DMS 273 (cell line): ENCODE measurements at regions not wholly inside any gene's neighbourhood (a gene's known extent, or its start where the extent isn't known, plus 50 kb on each side); places are given as distances from the start of the nearest gene placed in this dataset.
"Not testable (repeated sequence)": the region's sequence is repeated elsewhere in the genome, so short reads cannot be mapped to it uniquely, and the experiment has no call there.

Experiments
- DNase-seq: peaks from one replicate; lab custom pipeline; 2025; ENCODE audit not compliant: unreplicated experiment; lab: John Stamatoyannopoulos, UW

DNA sequence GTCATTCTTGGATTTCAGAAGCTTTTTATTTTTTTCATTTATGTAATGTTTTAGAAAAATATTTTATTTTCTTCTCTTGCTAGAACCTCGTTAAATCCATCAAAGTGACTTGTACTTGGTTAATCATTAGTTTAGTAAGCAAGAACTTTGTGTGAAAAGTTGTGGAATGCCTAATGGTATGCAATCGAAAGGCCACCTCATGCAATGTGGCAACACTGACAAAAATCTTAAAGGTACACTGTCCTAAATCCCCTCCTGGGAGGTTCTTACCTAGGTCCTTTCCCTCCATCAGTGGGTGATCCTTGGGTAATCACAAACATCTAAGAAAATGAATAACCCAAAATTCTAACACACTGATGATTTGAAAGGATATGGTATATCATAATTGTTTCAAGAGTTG lies 304.2 kb downstream of the DNAH5 start:
- DNase-seq: no peak

DNA sequence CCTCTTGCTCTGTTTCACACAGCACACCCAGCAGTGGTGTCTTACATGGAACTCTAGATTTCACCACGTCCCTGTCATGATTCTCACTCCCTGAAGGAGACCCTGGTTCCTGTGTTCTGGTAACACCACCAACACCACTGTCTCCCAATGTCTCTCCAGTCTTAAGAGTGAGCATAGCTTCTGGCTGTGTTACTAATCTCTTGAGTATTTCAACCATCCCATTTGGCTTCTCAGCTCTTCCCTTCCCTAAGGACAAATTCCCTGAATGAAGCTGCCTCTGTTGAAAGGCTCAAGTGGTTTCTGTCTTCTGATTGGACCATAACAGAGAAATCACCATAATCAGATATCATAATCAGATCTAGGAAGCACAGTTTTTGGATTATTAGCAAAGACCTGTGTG lies 311.8 kb downstream of the DNAH5 start:
- DNase-seq: no peak

DNA sequence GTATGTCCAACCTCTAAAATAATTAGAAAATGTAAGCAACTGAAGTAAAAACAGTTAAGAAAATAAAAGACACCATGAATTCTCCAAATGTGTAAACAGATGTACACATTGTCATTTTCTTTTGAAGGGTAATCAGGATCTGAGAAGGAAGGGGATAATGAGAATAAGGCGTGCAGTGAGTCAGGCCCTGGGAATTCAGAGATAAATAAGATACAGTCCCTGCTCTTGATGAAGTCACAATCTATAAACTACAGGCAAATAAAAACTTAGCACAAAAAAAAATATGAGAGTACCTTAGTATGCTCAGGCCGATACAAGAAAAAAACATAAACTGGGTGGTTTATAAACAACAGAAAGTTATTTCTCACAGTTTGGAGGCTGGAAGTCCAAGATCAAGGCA lies 315.3 kb downstream of the DNAH5 start:
- no peak for DNase-seq

DNA sequence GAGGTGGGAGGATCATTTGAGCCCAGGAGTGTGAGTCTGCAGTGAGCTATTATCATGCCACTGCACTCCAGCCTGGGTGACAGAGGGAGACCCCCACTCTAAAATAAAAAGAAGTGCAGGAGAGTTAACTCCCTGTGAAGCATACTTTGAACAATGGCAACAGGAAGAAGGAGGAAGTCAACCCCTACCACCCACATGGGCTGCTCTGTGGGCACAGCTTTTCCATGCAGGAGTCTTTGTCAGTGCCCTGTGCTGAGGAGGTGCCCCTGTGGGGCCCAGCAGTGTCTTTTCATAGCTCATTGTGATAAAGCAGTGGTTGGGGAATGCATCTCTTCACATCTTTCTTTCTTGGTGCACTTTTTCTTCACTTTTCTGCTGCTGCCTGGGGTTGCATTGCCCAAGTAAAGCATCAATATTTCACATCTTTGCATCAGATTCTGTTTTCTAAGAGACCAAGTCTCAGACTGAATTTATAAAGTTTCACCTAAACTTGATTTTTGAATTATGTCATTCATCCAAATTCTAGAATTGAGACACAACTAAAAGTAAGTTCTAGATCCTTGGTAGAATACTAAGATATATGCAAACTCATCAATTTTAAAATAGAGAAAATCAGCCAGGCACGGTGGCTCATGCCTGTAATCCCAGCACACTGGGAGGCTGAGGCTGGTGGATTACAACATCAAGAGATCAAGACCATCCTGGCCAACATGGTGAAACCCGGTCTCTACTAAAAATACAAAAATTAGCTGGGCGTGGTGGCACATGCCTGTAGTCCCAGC lies 316.6 kb downstream of the DNAH5 start:
- DNase-seq: no peak

DNA sequence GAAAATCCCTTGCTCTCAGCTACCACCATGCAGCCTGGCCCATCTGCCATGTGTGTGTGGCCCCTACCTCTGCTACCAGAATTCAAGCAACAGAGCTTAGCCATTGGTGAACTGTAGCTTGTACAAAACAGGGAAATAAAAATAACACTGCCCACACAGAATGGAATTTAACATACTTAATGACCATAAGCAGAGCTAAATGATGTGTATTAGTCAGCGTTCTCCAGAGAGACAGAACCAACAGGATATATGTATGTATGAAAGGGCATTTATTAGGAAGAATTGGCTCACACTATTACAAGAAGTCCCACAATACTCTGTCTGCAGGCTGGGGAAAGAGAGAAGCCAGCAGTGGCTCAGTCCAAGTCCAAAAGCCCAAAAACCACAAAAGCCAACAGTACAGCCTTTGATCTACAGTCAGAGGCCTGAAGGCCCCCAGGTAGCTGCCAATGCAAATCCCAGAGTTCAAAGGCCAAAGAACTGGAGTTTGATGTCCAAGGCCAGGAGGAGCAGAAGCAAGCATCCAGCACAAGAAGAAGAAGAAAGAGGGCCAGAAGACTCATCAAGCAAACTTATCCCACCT lies 318.8 kb downstream of the DNAH5 start:
- no peak for DNase-seq

DNA sequence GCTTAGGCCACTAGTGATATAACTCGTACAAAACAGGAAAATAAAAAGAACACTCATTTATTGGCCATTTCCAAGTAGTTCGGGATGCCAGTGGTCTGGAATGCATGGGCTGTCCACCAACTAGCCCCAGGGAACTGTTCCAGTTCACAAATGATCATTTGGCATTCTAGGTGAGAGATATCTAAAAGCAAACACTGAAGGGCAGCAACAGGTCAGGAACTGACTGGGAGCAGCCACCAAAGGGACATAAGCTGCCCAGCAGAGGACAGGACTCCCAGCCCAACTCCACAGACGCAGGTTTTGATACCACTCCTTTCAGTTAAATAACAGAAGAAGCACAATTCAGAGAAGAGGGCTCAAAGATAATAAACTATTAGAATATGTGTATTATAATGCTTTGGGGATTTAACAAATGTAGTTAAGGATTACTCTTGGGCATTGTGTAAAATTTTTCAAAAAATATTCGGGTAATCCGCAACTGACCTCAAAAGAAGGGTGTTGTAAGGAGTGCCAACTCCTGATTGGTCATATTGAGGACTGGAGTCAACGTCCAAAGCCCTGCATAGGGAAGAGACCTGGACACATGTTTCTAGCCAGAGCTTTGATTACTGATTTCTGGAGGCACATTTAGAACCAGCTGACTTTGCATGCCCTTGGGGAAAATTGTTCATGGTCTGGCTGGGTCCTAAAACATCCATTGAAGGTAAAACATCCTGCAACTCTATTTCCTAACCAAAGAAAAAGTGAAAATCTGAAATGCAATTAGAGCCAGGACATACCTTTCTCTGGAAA lies 320.0 kb downstream of the DNAH5 start:
- no peak for DNase-seq

DNA sequence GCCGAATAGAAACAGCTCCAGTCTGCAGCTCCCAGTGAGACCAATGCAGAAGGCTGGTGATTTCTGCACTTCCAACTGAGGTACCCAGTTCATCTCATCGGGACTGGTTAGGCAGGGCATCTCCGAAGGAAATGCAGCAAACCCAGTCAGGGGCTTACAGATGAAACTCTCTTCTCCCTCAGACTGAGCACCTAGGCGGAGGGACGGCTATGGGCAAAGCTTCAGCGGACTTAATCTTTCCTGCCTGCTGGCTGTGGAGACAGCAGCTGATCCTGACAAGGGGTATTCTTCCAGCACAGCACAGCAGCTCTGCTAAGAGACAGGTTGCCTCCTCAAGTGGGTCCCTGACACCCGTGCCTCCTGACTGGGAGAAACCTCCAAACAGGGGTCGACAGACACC lies 330.9 kb downstream of the DNAH5 start:
- DNase-seq: no peak

DNA sequence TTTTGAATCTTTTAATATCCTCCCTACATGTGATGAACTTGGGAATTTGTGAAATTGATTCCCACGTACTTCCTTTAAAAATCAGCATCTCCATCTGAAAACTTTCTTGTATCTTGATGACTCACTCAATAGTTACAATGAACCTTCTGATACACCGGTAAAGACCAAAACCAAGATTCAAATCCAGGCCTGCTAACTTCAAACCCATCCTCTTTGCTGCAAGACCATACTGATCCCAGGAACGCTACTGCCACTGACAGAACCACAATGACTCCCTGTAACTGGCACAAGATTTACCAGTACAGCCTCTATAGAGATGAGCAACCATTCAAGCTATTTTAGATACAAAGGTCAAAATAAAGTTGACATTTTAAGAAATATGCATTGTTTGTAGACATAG lies 332.9 kb downstream of the DNAH5 start:
- DNase-seq: no peak

DNA sequence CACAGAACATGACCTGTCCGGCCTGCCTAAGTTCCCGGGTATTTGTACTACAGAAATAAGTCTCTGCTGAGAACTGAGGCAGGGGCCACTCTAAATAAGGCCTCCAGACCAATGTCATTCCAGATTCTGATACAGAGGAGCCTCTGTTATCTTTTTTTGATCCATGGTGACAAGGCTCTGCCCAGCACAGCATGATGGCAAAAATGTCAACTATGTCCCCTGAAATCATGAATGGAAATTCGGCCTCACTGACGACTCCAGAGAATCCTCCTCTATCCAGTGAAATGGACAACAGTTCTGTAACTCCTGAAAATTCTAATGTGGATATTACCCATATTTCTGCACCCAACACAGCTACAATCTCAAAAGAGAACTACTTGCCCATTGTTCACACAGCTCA lies 335.0 kb downstream of the DNAH5 start:
- no peak for DNase-seq

DNA sequence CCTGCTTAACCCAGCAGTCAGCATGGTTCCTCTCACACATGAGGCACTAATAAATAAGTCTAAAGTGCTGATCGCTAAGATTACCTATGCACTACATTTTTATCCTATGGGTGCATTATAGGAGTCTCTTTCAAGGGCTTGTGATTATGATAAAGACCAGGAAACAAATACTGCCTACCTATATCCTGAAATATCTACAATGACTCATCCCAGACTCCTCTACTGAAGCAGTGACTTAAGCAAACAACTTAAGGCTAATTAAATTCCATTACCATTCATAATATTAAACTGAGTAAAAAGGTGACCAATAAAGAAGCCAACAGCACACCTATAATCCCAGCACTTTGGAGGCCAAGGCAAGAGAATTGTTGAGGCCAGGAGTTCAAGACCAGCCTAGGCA lies 338.4 kb downstream of the DNAH5 start:
- DNase-seq: no peak

DNA sequence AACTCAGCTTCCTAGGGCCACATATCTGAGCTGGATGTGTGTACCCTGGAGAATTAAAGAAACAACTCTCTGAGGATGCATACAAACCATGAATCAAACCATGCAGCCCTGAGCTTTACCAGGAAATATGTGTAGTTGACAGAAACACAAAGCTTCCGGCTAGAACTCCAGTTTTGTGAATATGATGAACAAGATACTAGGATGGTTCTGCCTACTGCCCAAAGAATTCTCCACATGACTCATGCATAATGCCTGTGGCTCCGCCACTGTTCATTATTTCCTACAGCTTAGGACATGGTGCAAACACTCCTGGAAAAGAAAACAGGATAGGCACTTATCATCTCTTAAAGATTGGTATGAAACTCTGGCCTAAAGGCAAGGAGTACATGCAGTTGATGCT lies 343.4 kb downstream of the DNAH5 start:
- DNase-seq: no peak

DNA sequence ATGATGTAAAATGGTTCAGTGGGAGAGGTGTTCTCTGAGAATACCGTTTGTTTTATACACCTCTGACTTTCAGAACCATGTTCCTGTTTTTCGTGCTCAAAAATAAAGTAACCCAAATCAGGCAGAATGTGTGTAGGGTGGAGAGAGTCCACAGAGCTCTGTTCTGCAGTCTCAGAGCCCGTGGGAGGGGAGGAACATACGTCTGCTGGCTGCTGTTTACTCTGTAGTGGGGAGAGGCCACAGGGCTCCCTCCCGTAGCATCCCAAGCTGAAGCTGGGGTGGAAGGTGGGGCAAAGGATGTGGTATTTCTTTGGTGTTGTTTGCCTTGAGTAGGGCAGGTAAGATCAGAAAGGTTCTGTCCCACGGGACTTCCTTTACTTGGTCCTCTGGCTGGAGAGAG lies 348.5 kb downstream of the DNAH5 start:
- no peak for DNase-seq

DNA sequence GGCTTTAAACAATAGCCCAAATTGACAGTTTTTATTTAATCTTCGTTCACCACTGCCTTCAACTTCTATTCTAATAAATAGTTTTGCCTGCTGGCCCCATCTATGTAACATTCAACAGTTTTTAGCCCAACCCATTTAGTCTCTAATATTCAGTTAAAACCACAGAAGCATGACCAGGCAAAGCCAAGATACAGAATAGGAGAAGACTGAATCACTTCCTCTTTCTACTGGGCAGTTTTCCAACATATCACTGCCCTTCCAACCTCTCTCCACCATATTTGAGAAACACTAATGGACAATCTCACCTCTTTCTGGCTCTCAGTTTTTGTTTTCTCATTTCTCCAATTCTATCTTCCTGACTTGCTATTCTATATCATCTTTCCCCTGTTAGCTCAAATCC lies 352.9 kb downstream of the DNAH5 start:
- no peak for DNase-seq

DNA sequence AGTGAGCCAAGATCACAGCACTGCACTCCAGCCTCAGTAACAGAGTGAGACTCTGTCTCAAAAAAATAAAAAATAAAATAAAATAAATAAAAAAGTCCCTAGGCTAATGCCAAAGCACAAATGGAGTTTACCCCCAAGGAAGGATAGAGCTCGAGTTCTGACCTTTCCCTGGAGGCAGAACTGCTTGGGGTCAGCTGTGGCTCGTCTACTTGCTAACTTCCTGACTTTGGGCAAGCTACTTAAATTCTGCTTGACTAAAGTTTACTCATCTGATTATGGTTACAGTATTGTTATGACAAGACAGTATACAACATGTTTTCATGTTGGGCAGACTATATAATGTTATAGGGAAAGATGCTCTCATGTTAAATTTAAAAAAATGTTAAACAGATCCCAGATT lies 359.2 kb downstream of the DNAH5 start:
- no peak for DNase-seq

DNA sequence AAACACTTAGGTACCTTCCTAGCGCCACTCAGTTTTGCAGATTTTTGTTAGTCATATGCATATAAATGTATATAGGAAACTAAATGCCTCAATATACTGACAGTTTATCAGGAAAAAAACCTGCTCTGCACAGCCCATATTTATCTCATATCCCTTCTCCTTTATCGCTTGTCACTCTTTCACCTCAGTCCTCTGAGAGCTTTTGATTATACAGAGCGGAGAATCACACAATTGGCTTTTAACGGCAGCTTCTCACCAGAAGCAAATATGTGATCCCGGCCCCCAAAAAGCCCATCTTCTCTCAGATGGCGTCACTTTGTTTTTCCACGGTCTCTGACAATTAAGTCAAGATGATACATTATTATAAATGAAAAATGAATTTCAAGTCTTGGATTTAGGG lies 362.6 kb downstream of the DNAH5 start:
- DNase-seq: no peak

DNA sequence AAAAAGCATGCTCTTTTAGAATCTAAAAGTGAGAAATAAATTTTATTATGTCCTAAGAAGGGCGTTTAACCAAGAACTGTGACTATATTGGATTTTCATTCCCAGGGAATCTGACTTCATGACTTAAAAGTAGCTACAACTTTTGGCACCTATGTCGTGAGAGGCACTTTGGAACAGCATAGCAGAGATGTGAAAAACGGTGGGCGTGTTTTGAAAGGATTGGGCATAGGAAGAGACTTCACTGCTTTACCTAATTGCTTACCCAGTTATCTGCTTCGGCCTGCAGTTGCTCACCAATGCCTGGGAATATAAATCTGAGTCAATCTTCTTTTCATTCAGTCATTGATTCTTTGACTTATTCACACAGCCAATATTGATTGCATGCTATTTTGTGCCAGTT lies 363.4 kb downstream of the DNAH5 start:
- no peak for DNase-seq

DNA sequence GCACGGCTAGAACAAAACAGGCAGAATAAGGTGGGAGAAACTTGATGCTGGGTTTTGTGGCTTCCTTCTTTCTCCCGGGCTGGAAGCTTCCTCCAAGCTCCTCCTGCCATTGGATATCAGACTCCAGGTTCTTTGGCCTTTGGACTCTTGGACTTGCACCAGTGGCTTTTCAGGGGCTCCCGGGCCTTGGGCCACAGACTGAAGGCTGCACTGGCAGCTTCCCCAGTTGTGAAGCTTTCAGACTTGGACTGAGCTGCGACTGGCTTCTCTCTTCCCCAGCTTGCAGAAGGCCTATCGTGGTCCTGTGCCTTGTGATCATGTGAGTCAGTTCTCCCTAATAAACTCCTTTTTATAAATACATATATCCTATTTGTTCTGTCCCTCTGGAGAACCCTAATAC lies 364.4 kb downstream of the DNAH5 start:
- DNase-seq: no peak

DNA sequence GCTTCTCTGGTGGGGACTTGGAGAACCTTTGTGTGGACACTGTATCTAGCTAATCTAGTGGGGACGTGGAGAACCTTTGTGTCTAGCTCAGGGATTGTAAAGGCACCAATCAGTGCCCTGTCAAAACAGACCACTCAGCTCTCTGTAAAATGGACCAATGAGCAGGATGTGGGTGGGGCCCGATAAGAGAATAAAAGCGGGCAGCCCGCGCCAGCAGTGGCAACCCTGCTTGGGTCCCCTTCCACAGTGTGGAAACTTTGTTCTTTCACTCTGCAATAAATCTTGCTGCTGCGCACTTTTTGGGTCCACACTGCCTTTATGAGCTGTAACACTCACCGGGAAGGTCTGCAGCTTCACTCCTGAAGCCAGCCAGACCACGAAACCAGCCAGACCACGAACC lies 365.4 kb downstream of the DNAH5 start:
- not testable (repeated sequence) for DNase-seq

DNA sequence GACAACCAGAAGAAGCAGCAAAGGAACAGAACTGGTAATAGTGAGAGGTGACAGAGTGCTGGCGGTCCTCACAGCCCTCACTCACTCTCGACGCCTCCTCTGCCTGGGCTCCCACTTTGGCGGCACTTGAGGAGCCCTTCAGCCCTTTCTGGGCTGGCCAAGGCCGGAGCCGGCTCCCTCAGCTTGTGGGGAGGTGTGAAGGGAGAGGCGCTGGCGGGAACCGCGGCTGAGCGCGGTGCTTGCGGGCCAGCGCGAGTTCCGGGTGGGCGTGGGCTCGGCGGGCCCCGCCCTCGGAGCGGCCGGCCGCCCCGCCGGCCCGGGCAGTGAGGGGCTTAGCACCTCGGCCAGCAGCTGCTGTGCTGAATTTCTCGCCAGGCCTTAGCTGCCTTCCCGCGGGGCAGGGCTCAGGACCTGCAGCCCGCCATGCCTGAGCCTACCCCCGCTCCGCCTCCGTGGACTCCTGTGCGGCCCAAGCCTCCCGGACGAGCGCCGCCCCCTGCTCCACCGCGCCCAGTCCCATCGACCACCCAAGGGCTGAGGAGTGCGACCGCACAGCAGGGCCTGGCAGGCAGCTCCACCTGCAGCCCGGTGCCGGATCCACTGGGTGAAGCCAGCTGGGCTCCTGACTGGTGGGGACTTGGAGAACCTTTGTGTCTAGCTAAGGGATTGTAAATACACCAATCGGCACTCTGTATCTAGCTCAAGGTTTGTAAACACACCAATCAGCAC lies 366.0 kb downstream of the DNAH5 start:
- not testable (repeated sequence) for DNase-seq

DNA sequence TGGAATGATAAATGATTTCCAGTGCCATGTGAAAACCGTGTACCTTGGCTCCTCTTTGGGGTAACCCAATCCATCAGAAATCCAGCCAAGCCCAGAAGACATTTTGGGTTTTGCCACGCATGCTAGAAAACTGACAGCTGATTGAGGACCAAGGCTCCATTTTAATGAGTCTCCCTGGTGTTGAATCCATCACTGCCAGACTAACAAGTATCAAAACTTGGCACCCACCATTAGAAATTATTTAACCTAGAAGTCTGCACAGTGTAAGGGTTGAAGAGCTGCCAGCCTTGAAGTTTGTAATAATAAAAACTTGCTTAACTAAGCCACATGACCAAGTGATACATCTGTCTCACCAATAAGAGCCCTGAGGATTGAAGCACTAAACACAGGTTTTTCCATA lies 369.9 kb downstream of the DNAH5 start:
- DNase-seq: no peak

DNA sequence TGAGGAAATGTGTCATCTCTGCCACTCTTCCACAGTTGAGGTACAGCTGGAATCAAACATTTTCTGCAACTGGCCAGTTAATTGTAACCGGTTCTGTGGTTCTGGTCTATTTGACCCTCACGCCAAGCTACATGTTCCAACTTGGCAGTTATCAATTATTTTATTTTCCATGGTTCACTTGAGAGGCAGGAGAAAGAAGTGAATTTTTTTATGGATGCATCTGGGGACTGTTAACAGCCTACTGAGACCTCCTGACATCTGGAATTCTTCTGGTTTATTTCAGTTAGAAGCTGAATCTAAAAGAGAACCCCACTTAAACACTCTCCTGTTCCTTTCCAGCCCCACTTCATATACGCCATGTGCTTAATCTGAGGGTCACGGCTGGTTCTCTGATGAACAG lies 372.3 kb downstream of the DNAH5 start:
- no peak for DNase-seq
